Lung (tissue), 11 donors: ENCODE measurements at regions not wholly inside any gene's neighbourhood (a gene's known extent, or its start where the extent isn't known, plus 50 kb on each side); places are given as distances from the start of the nearest gene placed in this dataset.

ENCODE experiments used
- ATAC-seq: fragments of 200-7000 bp; cut with Tn5 transposase; one replicate; pipeline ENCODE4 v1.9.1; 2020; ENCODE audit warnings: moderate number of reproducible peaks; ENCODE audit not compliant: insufficient read depth, low FRiP score
- DNase-seq, 3 donors: peaks; one replicate each; pipeline ENCODE4 v3.0.0-alpha.2; 2013 to 2017
- H3K27ac ChIP-seq, 2 donors: one replicate each; pipeline ENCODE4 v1.5.1; 2013; ENCODE audit warnings: mild to moderate bottlenecking in 2 of 2, moderate library complexity in 2 of 2, control low read depth in 1 of 2, inconsistent platforms in 1 of 2, low read depth in 1 of 2, low read length in 1 of 2
- H3K27me3 ChIP-seq, 3 donors: one replicate each; pipeline ENCODE4 v1.5.1; 2013; ENCODE audit warnings: low read length in 2 of 3; ENCODE audit not compliant: control insufficient read depth in 3 of 3, insufficient read depth in 3 of 3
- H3K36me3 ChIP-seq, 4 donors: one replicate each; pipeline ENCODE4 v1.5.1; 2013; ENCODE audit warnings: low read length in 4 of 4, mild to moderate bottlenecking in 1 of 4, moderate library complexity in 1 of 4; ENCODE audit not compliant: control insufficient read depth in 4 of 4, insufficient read depth in 4 of 4
- H3K4me1 ChIP-seq, 5 donors: one replicate each; pipeline ENCODE4 v1.5.1; 2013; ENCODE audit warnings: low read length in 5 of 5, mild to moderate bottlenecking in 2 of 5, moderate library complexity in 1 of 5; ENCODE audit not compliant: control insufficient read depth in 5 of 5, insufficient read depth in 5 of 5
- H3K4me3 ChIP-seq: one replicate; pipeline ENCODE4 v1.5.1; 2013; ENCODE audit warnings: mild to moderate bottlenecking, control low read depth, moderate library complexity
- H3K9ac ChIP-seq, 2 donors: one replicate each; pipeline ENCODE4 v1.5.1; 2013; ENCODE audit warnings: low read length in 2 of 2, control low read depth in 1 of 2; ENCODE audit not compliant: insufficient read depth in 1 of 2
- H3K9me3 ChIP-seq, 4 donors: one replicate each; pipeline ENCODE4 v1.5.1; 2013; ENCODE audit warnings: low read length in 3 of 4, mild to moderate bottlenecking in 1 of 4, moderate library complexity in 1 of 4; ENCODE audit not compliant: control insufficient read depth in 4 of 4, insufficient read depth in 3 of 4
- WGBS, 2 donors: extraction: QIAGEN DNeasy Blood & Tissue Kit; methylation state at CpG; one replicate each; pipeline ENCODE4 v1.1.7; 2013; 5-methylcytosine and 5-hydroxymethylcytosine counted together
- TF ChIP-seq, protein P1 (sequence below): IDR thresholded peaks from 2 replicates; pipeline ENCODE4 v1.5.1; 2012; ENCODE audit warnings: mild to moderate bottlenecking; ENCODE audit errors: control extremely low read depth, extremely low read depth
- donor health status: control.
- donor health status: control.
- donor health status: Bipolar disorder and iron deficiency.
- donor health status: healthy.
- donor health status: DM: yes; HTN: yes; CAD: no.

DNA sequence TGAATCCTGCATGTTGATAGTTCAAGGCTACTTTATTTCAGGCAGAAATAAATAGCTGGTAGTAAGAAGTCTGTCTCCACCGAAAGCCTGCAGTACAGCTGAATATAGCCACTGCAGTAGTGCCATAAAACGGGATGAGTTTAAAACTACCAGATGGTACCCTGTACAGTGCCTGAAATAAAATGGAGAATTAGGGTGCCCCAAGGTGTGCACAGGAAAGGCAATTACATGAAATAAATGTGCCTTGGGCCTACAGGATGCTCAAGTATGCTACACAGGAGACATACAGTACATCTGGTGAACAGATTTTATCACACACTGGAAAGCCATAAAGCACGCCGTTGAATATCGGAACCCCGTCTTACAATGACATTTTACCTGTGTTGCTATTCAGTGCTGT is 447.7 kb upstream of the HNRNPA3 start:
- DNase-seq = no peak
- TF ChIP-seq, protein P1, sequence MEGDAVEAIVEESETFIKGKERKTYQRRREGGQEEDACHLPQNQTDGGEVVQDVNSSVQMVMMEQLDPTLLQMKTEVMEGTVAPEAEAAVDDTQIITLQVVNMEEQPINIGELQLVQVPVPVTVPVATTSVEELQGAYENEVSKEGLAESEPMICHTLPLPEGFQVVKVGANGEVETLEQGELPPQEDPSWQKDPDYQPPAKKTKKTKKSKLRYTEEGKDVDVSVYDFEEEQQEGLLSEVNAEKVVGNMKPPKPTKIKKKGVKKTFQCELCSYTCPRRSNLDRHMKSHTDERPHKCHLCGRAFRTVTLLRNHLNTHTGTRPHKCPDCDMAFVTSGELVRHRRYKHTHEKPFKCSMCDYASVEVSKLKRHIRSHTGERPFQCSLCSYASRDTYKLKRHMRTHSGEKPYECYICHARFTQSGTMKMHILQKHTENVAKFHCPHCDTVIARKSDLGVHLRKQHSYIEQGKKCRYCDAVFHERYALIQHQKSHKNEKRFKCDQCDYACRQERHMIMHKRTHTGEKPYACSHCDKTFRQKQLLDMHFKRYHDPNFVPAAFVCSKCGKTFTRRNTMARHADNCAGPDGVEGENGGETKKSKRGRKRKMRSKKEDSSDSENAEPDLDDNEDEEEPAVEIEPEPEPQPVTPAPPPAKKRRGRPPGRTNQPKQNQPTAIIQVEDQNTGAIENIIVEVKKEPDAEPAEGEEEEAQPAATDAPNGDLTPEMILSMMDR = no peak
- H3K36me3 ChIP-seq = no peaks in the 10 kb centered on the region
- H3K27me3 ChIP-seq = no peaks in the 10 kb centered on the region
- H3K9ac ChIP-seq = no peak overlapping the region
- H3K9me3 ChIP-seq = no peaks in the 10 kb centered on the region
- WGBS, 2 donors = 94 to 95% methylated on average over 6 of the region's 6 CpGs
- no peak for ATAC-seq
- no peak overlapping the region for H3K4me3 ChIP-seq
- H3K27ac ChIP-seq = no peak overlapping the region
- H3K4me1 ChIP-seq = no peaks in the 10 kb centered on the region

DNA sequence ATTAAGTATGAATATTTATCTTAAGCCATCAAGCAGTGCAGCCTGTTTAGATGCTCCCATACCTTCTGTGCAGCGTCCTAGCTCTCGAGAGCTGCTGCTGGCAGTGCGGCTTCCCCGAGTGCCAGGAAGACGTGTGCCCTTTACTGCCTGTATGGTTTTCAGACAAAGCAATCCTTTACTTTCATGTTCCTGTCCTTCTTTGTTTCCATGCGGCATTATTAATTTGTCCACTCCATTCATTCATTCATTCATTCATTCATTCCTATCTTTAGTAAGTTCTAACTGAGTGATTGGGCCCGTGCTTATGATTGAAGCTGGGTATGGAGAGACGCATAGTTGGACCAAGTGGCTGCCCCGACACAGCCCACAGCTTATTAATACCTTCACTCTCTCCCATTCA is 446.6 kb upstream of the HNRNPA3 start:
- no peaks in the 10 kb centered on the region for H3K27me3 ChIP-seq
- H3K36me3 ChIP-seq = no peaks in the 10 kb centered on the region
- H3K9me3 ChIP-seq = no peaks in the 10 kb centered on the region
- H3K27ac ChIP-seq = no peak overlapping the region
- TF ChIP-seq, protein P1 = no peak
- no peak for DNase-seq
- H3K4me1 ChIP-seq = no peaks in the 10 kb centered on the region
- no peak overlapping the region for H3K4me3 ChIP-seq
- H3K9ac ChIP-seq = no peak overlapping the region
- WGBS, 2 donors = 85 to 97% methylated on average over 9 of the region's 9 CpGs
- ATAC-seq = no peak

DNA sequence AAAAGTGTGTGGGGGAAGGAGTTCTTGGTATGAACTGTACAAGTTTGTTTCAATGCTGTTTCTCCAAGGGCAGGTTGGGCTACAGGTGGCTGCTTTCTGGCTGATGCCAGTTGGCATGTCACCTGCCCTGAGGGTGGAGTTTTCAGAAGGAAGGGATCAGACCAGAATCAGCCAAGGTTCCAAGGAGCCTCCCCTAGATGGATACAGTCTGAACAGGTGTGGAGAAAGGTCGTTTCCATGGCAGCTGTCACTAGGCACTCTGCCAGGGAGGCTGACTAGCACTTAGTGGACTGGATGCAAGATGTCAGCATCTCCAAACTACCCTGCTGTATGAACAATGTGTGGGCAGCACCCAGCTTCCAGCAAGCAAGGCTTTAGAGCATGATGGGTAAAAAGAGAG is 444.4 kb upstream of the HNRNPA3 start:
- Histone ChIP-seq H3K4me3 (no peak overlapping the region), H3K27ac (no peak overlapping the region), H3K4me1 (no peaks in the 10 kb centered on the region), H3K36me3 (no peaks in the 10 kb centered on the region), H3K9ac (no peak overlapping the region), H3K27me3 (no peaks in the 10 kb centered on the region), H3K9me3 (peaks cover 0 to 4% (median 0%) of the 10 kb centered on the region in 4 donors)
- DNase-seq (no peak), ATAC-seq (no peak)
- TF ChIP-seq, protein P1 = no peak
- WGBS, 2 donors = 49 to 79% methylated on average over 1 of the region's 1 CpG

DNA sequence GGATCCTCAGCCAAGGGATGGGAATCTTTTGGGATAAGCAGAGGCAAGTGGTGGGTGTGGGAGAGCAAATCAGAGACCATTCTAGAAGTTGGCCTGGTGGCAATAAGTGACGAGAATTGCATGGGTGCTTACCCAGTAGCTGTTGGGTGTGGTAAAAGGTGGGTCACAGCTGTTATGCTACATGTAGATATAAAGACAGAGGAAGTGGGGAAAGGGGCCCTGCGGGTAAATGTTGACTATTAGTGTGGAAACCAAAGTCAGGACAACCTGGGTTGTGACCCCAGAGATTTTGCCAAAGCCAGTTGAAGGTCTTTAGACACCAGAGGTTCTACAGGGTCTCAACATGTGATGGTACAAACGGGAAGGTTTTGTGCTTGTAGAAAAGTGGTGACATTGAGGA is 443.6 kb upstream of the HNRNPA3 start:
- DNase-seq (no peak), ATAC-seq (no peak)
- WGBS, 2 donors = 51 to 84% methylated on average over 3 of the region's 3 CpGs
- Histone ChIP-seq H3K36me3 (no peaks in the 10 kb centered on the region), H3K4me3 (no peak overlapping the region), H3K27me3 (no peaks in the 10 kb centered on the region), H3K4me1 (no peaks in the 10 kb centered on the region), H3K9ac (no peak overlapping the region), H3K9me3 (peaks cover 0 to 6% (median 0%) of the 10 kb centered on the region in 4 donors), H3K27ac (no peak overlapping the region)
- TF ChIP-seq, protein P1 = no peak
